ENCODE measurements at regions not wholly inside any gene's neighbourhood (a gene's known extent, or its start where the extent isn't known, plus 50 kb on each side); places are given as distances from the start of the nearest gene placed in this dataset.

DNA sequence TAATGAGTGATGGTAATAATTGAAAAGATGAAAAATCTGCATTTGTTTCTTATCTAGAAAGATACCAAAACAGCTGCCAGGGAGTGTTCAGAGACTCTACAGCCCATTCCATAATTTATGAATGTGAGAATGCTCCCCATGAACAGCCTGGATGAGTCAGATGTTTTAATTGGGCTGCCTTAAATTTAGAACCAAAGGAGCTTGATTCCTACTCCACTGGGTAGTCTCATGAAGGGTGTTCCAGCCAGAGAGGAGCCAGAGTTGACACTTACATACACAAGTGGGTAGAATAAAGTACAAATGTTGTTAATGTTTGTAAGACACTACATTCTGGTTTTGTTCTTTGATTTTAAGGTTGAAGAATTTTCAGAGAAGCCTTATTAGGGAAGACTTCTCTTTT, 123.2 kb upstream of the PRNP start:
- Histone ChIP-seq H2AFZ (ENCODE audit: low read depth) (no peak overlapping the region), H3K27ac (ENCODE audit: low read depth in 2 of 2, low read length in 1 of 2) (no peak overlapping the region), H3K4me3 (ENCODE audit: low read depth in 2 of 2, low read length in 1 of 2) (no peak overlapping the region), H3K4me1 (ENCODE audit: control insufficient read depth in 1 of 2, insufficient read depth in 2 of 2, low read depth in 1 of 2, low read length in 1 of 2) (peaks cover 0 to 11% of the 10 kb centered on the region in 2 experiments; a peak in 1 of 4 replicates), H3K27me3 (ENCODE audit: insufficient read depth) (no peaks in the 10 kb centered on the region), H3K4me2 (no peak overlapping the region), H3F3A (replicated peaks; ENCODE audit: insufficient read depth) (no peaks in the 10 kb centered on the region), H4K20me1 (ENCODE audit: insufficient read depth) (no peaks in the 10 kb centered on the region), H3K79me2 (ENCODE audit: insufficient read depth) (no peaks in the 10 kb centered on the region), H3K9me2 (no peaks in the 10 kb centered on the region), H3K36me3 (replicated peaks in 1 of 2; ENCODE audit: control insufficient read depth in 1 of 2, insufficient read depth in 2 of 2, low read length in 1 of 2) (no peaks in the 10 kb centered on the region), H3K9me3 (peaks cover 6% of the 10 kb centered on the region; the same call in 1 of the 2 replicates), H3K9ac (no peak overlapping the region)
- no peak for TF ChIP-seq TAF1 (IDR thresholded peaks at IDR 0.05; ENCODE audit: borderline replicate concordance, low read depth, low read length)
- TF ChIP-seq JUND (IDR thresholded peaks at IDR 0.05), result no peak
- TF ChIP-seq, protein P1, sequence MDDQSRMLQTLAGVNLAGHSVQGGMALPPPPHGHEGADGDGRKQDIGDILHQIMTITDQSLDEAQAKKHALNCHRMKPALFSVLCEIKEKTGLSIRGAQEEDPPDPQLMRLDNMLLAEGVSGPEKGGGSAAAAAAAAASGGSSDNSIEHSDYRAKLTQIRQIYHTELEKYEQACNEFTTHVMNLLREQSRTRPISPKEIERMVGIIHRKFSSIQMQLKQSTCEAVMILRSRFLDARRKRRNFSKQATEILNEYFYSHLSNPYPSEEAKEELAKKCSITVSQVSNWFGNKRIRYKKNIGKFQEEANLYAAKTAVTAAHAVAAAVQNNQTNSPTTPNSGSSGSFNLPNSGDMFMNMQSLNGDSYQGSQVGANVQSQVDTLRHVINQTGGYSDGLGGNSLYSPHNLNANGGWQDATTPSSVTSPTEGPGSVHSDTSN (IDR thresholded peaks at IDR 0.05), result no peak
- TF ChIP-seq, protein P2, sequence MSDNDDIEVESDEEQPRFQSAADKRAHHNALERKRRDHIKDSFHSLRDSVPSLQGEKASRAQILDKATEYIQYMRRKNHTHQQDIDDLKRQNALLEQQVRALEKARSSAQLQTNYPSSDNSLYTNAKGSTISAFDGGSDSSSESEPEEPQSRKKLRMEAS (IDR thresholded peaks at IDR 0.05; ENCODE audit: low read depth), result no peak
- no peak for TF ChIP-seq FOSL2 (IDR thresholded peaks at IDR 0.05; ENCODE audit: borderline replicate concordance, low read depth)
- TF ChIP-seq MXI1 (IDR thresholded peaks at IDR 0.05; ENCODE audit: low read depth, low read length), result no peak
- TF ChIP-seq, protein P3, sequence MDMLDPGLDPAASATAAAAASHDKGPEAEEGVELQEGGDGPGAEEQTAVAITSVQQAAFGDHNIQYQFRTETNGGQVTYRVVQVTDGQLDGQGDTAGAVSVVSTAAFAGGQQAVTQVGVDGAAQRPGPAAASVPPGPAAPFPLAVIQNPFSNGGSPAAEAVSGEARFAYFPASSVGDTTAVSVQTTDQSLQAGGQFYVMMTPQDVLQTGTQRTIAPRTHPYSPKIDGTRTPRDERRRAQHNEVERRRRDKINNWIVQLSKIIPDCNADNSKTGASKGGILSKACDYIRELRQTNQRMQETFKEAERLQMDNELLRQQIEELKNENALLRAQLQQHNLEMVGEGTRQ (IDR thresholded peaks at IDR 0.05; ENCODE audit: borderline replicate concordance, low read depth, low read length), result no peak
- TF ChIP-seq EP300 (IDR thresholded peaks at IDR 0.05; ENCODE audit: borderline replicate concordance in 1 of 2, low read depth in 1 of 2, low read length in 1 of 2), result no peak
- TF ChIP-seq RFX5 (IDR thresholded peaks at IDR 0.05; ENCODE audit: low read length), result no peak
- TF ChIP-seq NRF1 (IDR thresholded peaks at IDR 0.05; ENCODE audit: low read depth, low read length), result no peak
- TF ChIP-seq, protein P4, sequence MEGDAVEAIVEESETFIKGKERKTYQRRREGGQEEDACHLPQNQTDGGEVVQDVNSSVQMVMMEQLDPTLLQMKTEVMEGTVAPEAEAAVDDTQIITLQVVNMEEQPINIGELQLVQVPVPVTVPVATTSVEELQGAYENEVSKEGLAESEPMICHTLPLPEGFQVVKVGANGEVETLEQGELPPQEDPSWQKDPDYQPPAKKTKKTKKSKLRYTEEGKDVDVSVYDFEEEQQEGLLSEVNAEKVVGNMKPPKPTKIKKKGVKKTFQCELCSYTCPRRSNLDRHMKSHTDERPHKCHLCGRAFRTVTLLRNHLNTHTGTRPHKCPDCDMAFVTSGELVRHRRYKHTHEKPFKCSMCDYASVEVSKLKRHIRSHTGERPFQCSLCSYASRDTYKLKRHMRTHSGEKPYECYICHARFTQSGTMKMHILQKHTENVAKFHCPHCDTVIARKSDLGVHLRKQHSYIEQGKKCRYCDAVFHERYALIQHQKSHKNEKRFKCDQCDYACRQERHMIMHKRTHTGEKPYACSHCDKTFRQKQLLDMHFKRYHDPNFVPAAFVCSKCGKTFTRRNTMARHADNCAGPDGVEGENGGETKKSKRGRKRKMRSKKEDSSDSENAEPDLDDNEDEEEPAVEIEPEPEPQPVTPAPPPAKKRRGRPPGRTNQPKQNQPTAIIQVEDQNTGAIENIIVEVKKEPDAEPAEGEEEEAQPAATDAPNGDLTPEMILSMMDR (IDR thresholded peaks at IDR 0.05), result no peak
- no peak for TF ChIP-seq FOXJ3 (CRISPR knock-in tag; IDR thresholded peaks at IDR 0.05)
- TF ChIP-seq, protein P5, sequence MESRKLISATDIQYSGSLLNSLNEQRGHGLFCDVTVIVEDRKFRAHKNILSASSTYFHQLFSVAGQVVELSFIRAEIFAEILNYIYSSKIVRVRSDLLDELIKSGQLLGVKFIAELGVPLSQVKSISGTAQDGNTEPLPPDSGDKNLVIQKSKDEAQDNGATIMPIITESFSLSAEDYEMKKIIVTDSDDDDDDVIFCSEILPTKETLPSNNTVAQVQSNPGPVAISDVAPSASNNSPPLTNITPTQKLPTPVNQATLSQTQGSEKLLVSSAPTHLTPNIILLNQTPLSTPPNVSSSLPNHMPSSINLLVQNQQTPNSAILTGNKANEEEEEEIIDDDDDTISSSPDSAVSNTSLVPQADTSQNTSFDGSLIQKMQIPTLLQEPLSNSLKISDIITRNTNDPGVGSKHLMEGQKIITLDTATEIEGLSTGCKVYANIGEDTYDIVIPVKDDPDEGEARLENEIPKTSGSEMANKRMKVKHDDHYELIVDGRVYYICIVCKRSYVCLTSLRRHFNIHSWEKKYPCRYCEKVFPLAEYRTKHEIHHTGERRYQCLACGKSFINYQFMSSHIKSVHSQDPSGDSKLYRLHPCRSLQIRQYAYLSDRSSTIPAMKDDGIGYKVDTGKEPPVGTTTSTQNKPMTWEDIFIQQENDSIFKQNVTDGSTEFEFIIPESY (IDR thresholded peaks at IDR 0.05; ENCODE audit: borderline replicate concordance, low read depth), result no peak
- TF ChIP-seq, protein P6, sequence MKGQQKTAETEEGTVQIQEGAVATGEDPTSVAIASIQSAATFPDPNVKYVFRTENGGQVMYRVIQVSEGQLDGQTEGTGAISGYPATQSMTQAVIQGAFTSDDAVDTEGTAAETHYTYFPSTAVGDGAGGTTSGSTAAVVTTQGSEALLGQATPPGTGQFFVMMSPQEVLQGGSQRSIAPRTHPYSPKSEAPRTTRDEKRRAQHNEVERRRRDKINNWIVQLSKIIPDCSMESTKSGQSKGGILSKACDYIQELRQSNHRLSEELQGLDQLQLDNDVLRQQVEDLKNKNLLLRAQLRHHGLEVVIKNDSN (IDR thresholded peaks at IDR 0.05; ENCODE audit: borderline replicate concordance, low read depth), result no peak
- ChIA-PET POLR2A (no interaction called here), CTCF (no interaction called here)
- DNase-seq, result no peak

All from SK-N-SH (cell line).